ENCODE measurements at regions not wholly inside any gene's neighbourhood (a gene's known extent, or its start where the extent isn't known, plus 50 kb on each side); places are given as distances from the start of the nearest gene placed in this dataset.
"Not testable (repeated sequence)": the region's sequence is repeated elsewhere in the genome, so short reads cannot be mapped to it uniquely, and the experiment has no call there.

DNA sequence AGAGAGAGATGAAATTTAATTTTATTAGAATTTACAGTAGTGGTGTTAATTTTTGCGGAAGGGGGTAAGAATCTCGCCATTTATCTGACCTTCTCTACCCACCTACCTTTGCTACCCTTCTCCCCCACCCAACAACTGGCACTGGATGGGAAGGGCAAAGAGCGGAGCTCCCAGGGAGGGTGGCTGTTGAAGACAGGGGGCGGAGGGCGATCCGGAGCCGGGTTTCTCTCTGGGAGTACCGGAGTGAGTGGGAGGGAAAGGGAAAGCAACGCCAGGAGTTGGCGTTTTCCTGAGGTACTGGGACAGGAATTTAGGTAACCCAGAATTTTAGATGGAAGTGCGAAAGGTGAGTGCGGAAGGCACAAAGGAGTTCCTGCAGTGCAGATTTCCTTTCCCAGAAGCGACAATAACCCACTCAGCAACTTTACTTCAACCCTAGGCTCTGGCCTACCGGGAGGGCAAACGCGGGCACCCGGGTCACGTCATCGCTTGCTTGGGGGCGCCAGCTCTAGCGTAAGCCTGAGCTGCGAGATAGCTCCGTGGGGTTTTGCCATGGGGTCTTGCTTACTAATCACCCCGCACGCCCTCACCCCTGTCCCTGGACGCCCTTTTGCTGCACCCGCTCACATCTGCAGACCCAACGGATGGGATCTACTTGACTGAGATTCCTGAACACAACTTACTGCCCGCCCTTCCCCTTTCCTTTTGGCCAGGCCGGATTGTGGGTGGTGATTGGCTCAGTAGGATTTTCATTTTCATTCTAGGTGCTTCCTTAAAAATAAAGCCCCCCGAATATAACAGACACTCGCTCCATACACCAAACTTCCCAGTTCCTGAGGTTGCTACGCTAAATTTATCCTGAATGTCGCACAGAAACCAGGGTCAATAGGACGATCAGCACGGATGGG, 413.0 kb upstream of the ESRRG start:
- no peak for TF ChIP-seq CTCF (IDR thresholded peaks at IDR 0.05)
- peaks cover 57% of the 10 kb centered on the region for H3K27me3 Mint-ChIP-seq
- no peak overlapping the region for H3K4me3 Mint-ChIP-seq
- ATAC-seq (ENCODE audit: low read depth) (no peak), DNase-seq (no peak)
- CTCF ChIA-PET, result no interaction called here
- intact Hi-C loops (cut with micrococcal nuclease), result no loop called here
- peaks cover 2% of the 10 kb centered on the region for H3K4me1 Mint-ChIP-seq
- no peaks in the 10 kb centered on the region for H3K9me3 Mint-ChIP-seq
- H3K36me3 Mint-ChIP-seq (ENCODE audit: low read depth), result no peaks in the 10 kb centered on the region
- H3K27ac Mint-ChIP-seq, result no peak overlapping the region
- POLR2A ChIA-PET, result no interaction called here

- H3K9me3 Mint-ChIP-seq, result no peaks in the 10 kb centered on the region
- no peak for TF ChIP-seq CTCF (IDR thresholded peaks at IDR 0.05)
- intact Hi-C loops (cut with micrococcal nuclease), result no loop called here
- no peak overlapping the region for H3K4me3 Mint-ChIP-seq
- ChIA-PET CTCF (no interaction called here), POLR2A (no interaction called here)
- peaks cover 2% of the 10 kb centered on the region for H3K4me1 Mint-ChIP-seq
- DNase-seq (no peak), ATAC-seq (ENCODE audit: low read depth) (no peak)
- no peaks in the 10 kb centered on the region for H3K36me3 Mint-ChIP-seq (ENCODE audit: low read depth)
- H3K27me3 Mint-ChIP-seq, result peaks cover 53% of the 10 kb centered on the region
- H3K27ac Mint-ChIP-seq, result no peak overlapping the region
Measured at GRCh38 chr1:217135569-217135915, 412.3 kb upstream of the ESRRG start.

DNA sequence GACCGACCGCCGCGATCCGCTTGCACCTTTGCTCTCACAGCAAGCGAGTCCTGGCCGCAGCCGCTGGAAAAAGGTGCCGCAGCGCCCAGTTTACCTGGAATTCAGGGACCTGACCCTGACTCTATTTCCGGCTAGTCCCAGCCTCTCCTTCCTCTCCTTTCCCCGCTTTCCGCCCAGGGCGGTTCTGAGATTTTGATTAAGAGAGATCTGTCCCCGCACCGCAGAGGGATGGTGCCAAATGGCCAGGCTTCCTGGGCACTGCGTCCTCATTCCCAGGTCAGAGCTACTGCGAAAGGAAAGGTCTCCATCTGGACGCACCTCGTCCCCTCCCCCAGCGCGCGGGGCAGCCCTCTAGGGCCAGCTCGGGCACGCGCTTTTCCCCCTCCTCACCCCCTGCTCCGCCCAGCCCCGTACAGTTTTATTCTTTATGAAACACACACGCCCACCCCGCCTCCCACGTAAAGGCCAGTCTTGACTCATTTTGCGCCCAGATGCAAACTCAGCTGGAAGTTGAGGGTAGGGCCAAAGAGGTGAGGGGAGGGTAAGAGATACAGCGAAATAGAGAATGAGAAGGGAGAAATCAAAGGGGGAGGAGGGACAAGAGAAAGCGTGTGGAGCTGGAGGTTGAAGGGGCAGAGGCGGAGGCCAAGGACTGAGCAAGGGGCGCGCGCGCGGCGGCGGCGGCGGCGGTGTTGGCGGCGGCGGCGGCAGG, 411.8 kb upstream of the ESRRG start:
- POLR2A ChIA-PET, result no interaction called here
- H3K4me3 Mint-ChIP-seq, result no peak overlapping the region
- intact Hi-C loops (cut with micrococcal nuclease), result no loop called here

GRCh38 chr1:217133958-217134856, 411.0 kb upstream of the ESRRG start:
- ATAC-seq (ENCODE audit: low read depth) (no peak), DNase-seq (no peak)
- intact Hi-C loops (cut with micrococcal nuclease), result no loop called here
- no peak overlapping the region for H3K27ac Mint-ChIP-seq
- no peak for TF ChIP-seq CTCF (IDR thresholded peaks at IDR 0.05)
- H3K4me3 Mint-ChIP-seq, result no peak overlapping the region
- H3K27me3 Mint-ChIP-seq, result peaks cover 50% of the 10 kb centered on the region
- H3K4me1 Mint-ChIP-seq, result peaks cover 2% of the 10 kb centered on the region
- H3K9me3 Mint-ChIP-seq, result no peaks in the 10 kb centered on the region
- CTCF ChIA-PET, result no interaction called here
- no peaks in the 10 kb centered on the region for H3K36me3 Mint-ChIP-seq (ENCODE audit: low read depth)
- POLR2A ChIA-PET, result no interaction called here

More for the DNA sequence above, 411.8 kb upstream of the ESRRG start:
- Mint-ChIP-seq H3K27ac (no peak overlapping the region), H3K36me3 (ENCODE audit: low read depth) (no peaks in the 10 kb centered on the region), H3K4me1 (peaks cover 2% of the 10 kb centered on the region), H3K27me3 (peaks cover 52% of the 10 kb centered on the region), H3K9me3 (no peaks in the 10 kb centered on the region)
- no peak for DNase-seq
- no peak for ATAC-seq (ENCODE audit: low read depth)
- TF ChIP-seq CTCF (IDR thresholded peaks at IDR 0.05), result no peak
- CTCF ChIA-PET, result no interaction called here

GRCh38 chr1:217133092-217133491, 409.9 kb upstream of the ESRRG start:
- Mint-ChIP-seq H3K27ac (no peak overlapping the region), H3K9me3 (no peaks in the 10 kb centered on the region), H3K4me3 (no peak overlapping the region), H3K4me1 (peaks cover 2% of the 10 kb centered on the region), H3K36me3 (ENCODE audit: low read depth) (no peaks in the 10 kb centered on the region), H3K27me3 (peaks cover 39% of the 10 kb centered on the region)
- no peak for TF ChIP-seq CTCF (IDR thresholded peaks at IDR 0.05)
- CTCF ChIA-PET, result no interaction called here
- intact Hi-C loops (cut with micrococcal nuclease), result no loop called here
- ATAC-seq (ENCODE audit: low read depth) (no peak), DNase-seq (no peak)
- POLR2A ChIA-PET, result no interaction called here

GRCh38 chr1:217123340-217123739, 400.1 kb upstream of the ESRRG start:
- H3K27ac Mint-ChIP-seq; H3K27me3 Mint-ChIP-seq; H3K4me3 Mint-ChIP-seq; H3K36me3 Mint-ChIP-seq (ENCODE audit: low read depth); POLR2A ChIA-PET; intact Hi-C loops (cut with micrococcal nuclease); H3K4me1 Mint-ChIP-seq; CTCF ChIA-PET; DNase-seq; H3K9me3 Mint-ChIP-seq; ATAC-seq (ENCODE audit: low read depth): not testable (repeated sequence)

All from activated B cell treated with CpG ODN at 0.5 μM for 24 hours (primary cell).